Upper lobe of right lung (tissue), 1 donor: ENCODE measurements at regions not wholly inside any gene's neighbourhood (a gene's known extent, or its start where the extent isn't known, plus 50 kb on each side); places are given as distances from the start of the nearest gene placed in this dataset.

Experiments
- ATAC-seq: fragments of 200-7000 bp; cut with Tn5 transposase; one replicate; pipeline ENCODE4 v1.9.1; 2020; ENCODE audit warnings: mild to moderate bottlenecking, moderate library complexity
- DNase-seq: peaks from one replicate; pipeline ENCODE4 v3.0.0-alpha.2; 2020
- H3K27ac ChIP-seq: fragments of 200-600 bp; one replicate; pipeline ENCODE4 v1.8.0; 2022
- H3K27me3 ChIP-seq: fragments of 200-600 bp; one replicate; pipeline ENCODE4 v1.8.0; 2022; ENCODE audit warnings: mild to moderate bottlenecking
- H3K36me3 ChIP-seq: fragments of 200-600 bp; one replicate; pipeline ENCODE4 v1.8.0; 2022
- H3K4me1 ChIP-seq: fragments of 200-600 bp; one replicate; pipeline ENCODE4 v1.8.0; 2022
- H3K4me3 ChIP-seq: fragments of 200-600 bp; one replicate; pipeline ENCODE4 v1.8.0; 2022; ENCODE audit warnings: mild to moderate bottlenecking
- H3K9me3 ChIP-seq: fragments of 200-600 bp; one replicate; pipeline ENCODE4 v1.8.0; 2022
- intact Hi-C: fragments of 100-400 bp; cut with DNase I; formaldehyde crosslinking; loops from one replicate; pipeline ENCODE4 v1.11.0; 2022
- TF ChIP-seq, protein P1 (sequence below): fragments of 200-600 bp; IDR thresholded peaks from one replicate; pipeline ENCODE4 v1.8.0; 2022; ENCODE audit warnings: antibody characterized with exemption
- donor health status: DM: no; HTN: yes; CAD: no; lungs with severe emphysema.

- H3K9me3 ChIP-seq = no peaks in the 10 kb centered on the region
- H3K27me3 ChIP-seq = no peaks in the 10 kb centered on the region
- H3K4me1 ChIP-seq = no peaks in the 10 kb centered on the region
- H3K36me3 ChIP-seq = no peaks in the 10 kb centered on the region
- TF ChIP-seq, protein P1, sequence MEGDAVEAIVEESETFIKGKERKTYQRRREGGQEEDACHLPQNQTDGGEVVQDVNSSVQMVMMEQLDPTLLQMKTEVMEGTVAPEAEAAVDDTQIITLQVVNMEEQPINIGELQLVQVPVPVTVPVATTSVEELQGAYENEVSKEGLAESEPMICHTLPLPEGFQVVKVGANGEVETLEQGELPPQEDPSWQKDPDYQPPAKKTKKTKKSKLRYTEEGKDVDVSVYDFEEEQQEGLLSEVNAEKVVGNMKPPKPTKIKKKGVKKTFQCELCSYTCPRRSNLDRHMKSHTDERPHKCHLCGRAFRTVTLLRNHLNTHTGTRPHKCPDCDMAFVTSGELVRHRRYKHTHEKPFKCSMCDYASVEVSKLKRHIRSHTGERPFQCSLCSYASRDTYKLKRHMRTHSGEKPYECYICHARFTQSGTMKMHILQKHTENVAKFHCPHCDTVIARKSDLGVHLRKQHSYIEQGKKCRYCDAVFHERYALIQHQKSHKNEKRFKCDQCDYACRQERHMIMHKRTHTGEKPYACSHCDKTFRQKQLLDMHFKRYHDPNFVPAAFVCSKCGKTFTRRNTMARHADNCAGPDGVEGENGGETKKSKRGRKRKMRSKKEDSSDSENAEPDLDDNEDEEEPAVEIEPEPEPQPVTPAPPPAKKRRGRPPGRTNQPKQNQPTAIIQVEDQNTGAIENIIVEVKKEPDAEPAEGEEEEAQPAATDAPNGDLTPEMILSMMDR = no peak
- no peak for DNase-seq
- H3K27ac ChIP-seq = no peak overlapping the region
- intact Hi-C loops = no loop called here
- H3K4me3 ChIP-seq = no peak overlapping the region
- no peak for ATAC-seq
Measured at GRCh38 chr16:76195648-76196047, 81.6 kb upstream of the CNTNAP4 start.

DNA sequence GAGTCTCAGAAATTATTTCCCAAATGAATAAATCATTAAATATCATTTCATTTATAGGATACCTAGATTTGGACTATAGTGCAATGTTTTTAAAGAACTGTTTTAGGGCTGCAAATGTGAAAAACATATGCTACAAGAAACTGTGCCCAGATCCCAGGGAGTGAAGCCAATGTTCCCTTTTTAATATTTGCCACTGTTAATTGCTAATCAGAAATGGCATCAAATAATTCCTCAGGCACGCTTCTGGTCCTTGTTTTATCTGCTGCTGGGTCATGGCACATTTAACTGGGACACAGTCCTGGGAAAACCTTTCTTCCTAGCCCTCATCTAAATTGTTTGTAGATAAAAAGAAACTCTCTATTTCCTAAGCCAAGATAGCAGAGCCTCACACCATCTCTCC is 79.3 kb upstream of the CNTNAP4 start:
- intact Hi-C loops = no loop called here
- TF ChIP-seq, protein P1 = no peak
- Histone ChIP-seq H3K4me3 (no peak overlapping the region), H3K4me1 (no peaks in the 10 kb centered on the region), H3K36me3 (no peaks in the 10 kb centered on the region), H3K9me3 (no peaks in the 10 kb centered on the region), H3K27me3 (no peaks in the 10 kb centered on the region), H3K27ac (no peak overlapping the region)
- DNase-seq (no peak), ATAC-seq (no peak)

- TF ChIP-seq, protein P1 = no peak
- no peaks in the 10 kb centered on the region for H3K4me1 ChIP-seq
- DNase-seq (no peak), ATAC-seq (no peak)
- H3K27me3 ChIP-seq = no peaks in the 10 kb centered on the region
- intact Hi-C loops = no loop called here
- H3K36me3 ChIP-seq = no peaks in the 10 kb centered on the region
- H3K9me3 ChIP-seq = no peaks in the 10 kb centered on the region
- no peak overlapping the region for H3K4me3 ChIP-seq
- H3K27ac ChIP-seq = no peak overlapping the region
Measured at GRCh38 chr16:76199681-76200220, 77.5 kb upstream of the CNTNAP4 start.

DNA sequence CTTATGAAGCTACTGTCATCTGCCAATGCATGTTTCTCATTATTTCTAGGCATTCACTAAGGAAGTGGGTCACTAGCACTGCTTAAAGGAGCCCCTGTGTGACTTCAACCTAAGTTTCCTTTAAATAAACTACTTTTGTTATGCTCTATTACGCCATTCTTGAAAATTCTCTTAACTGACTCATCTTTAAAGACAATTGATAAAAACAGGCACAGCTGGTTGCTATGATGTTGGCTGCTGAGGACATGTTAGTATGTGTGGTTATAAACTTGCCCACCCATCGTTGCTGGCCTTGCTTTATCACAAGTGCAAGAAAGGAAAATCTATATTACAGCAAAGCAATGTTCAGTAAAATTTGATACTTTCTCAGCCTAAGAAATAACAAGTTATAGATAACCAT is 75.8 kb upstream of the CNTNAP4 start:
- DNase-seq (no peak), ATAC-seq (no peak)

GRCh38 chr16:76204249-76204648 is 73.0 kb upstream of the CNTNAP4 start:
- ATAC-seq (no peak), DNase-seq (no peak)
- no peaks in the 10 kb centered on the region for H3K4me1 ChIP-seq
- intact Hi-C loops = no loop called here
- H3K36me3 ChIP-seq = no peaks in the 10 kb centered on the region
- TF ChIP-seq, protein P1 = no peak
- no peaks in the 10 kb centered on the region for H3K9me3 ChIP-seq
- H3K27me3 ChIP-seq = no peaks in the 10 kb centered on the region
- H3K27ac ChIP-seq = no peak overlapping the region
- H3K4me3 ChIP-seq = no peak overlapping the region

More for the DNA sequence above, 75.8 kb upstream of the CNTNAP4 start:
- no peaks in the 10 kb centered on the region for H3K27me3 ChIP-seq
- intact Hi-C loops = no loop called here
- TF ChIP-seq, protein P1 = no peak
- no peak overlapping the region for H3K4me3 ChIP-seq
- H3K9me3 ChIP-seq = no peaks in the 10 kb centered on the region
- H3K4me1 ChIP-seq = no peaks in the 10 kb centered on the region
- H3K27ac ChIP-seq = no peak overlapping the region
- no peaks in the 10 kb centered on the region for H3K36me3 ChIP-seq

GRCh38 chr16:76207270-76207669 is 69.9 kb upstream of the CNTNAP4 start:
- H3K4me3 ChIP-seq = no peak overlapping the region
- no peak for DNase-seq
- H3K4me1 ChIP-seq = no peaks in the 10 kb centered on the region
- TF ChIP-seq, protein P1 = no peak
- H3K27ac ChIP-seq = no peak overlapping the region
- H3K36me3 ChIP-seq = no peaks in the 10 kb centered on the region
- H3K27me3 ChIP-seq = no peaks in the 10 kb centered on the region
- intact Hi-C loops = no loop called here
- ATAC-seq = no peak
- no peaks in the 10 kb centered on the region for H3K9me3 ChIP-seq
